ENCODE measurements at regions not wholly inside any gene's neighbourhood (a gene's known extent, or its start where the extent isn't known, plus 50 kb on each side); places are given as distances from the start of the nearest gene placed in this dataset.

DNA sequence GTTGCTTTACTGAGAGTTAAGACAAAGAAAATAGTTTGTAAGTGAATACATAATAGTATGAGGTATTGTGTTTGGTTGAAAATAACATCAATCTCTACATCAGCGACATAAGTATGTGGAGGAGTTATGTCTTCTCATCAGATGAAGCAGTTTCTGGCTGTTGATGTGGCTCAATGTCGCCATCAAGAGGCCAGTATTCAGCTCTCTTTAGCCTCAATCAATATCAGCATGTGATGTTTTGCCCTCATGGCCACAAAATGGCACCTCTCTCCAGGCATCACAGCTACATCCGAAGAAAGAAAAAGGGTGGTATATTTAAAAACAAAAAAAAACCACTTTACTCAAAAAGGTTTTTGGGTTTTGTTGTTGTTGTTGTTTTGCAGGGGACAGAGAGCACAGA lies 302.3 kb upstream of the TMEM132C start:
- Histone ChIP-seq H4K20me1 (replicated peaks; ENCODE audit: control insufficient read depth, extremely low read depth, insufficient read depth, low read length) (no peaks in the 10 kb centered on the region), H3K9ac (replicated peaks; ENCODE audit: extremely low read depth, insufficient read depth, low read length) (no peak overlapping the region), H3K9me1 (replicated peaks; ENCODE audit: control insufficient read depth, extremely low read depth, insufficient read depth, low read length) (no peaks in the 10 kb centered on the region), H3K4me3 (replicated peaks in 1 of 3; ENCODE audit: insufficient read depth in 1 of 3, low read depth in 1 of 3, low read length in 3 of 3) (no peak overlapping the region), H3K79me2 (ENCODE audit: control insufficient read depth, insufficient read depth, low read length) (no peaks in the 10 kb centered on the region), H3K36me3 (ENCODE audit: control insufficient read depth in 2 of 2, extremely low read depth in 1 of 2, insufficient read depth in 2 of 2, low read length in 2 of 2) (no peaks in the 10 kb centered on the region), H3K27me3 (ENCODE audit: control insufficient read depth in 2 of 2, insufficient read depth in 2 of 2, low read length in 2 of 2) (no peaks in the 10 kb centered on the region), H3K27ac (ENCODE audit: insufficient read depth, low read depth, low read length) (no peak overlapping the region), H3K4me2 (ENCODE audit: insufficient read depth, low read length) (no peak overlapping the region), H3K4me1 (ENCODE audit: control insufficient read depth, extremely low read depth, insufficient read depth, low read length) (no peaks in the 10 kb centered on the region), H3K9me3 (replicated peaks; ENCODE audit: control insufficient read depth, insufficient read depth, low read length) (peaks cover 6% of the 10 kb centered on the region), H2AFZ (ENCODE audit: low read depth, low read length) (no peak overlapping the region)
- intact Hi-C loops (cut with micrococcal nuclease) (no loop called here), dilution Hi-C loops (cut with MboI; ENCODE audit: extremely low pct_ligation_motif_present, low sequenced_read_pairs) (no loop called here)
- ChIA-PET CTCF (no interaction called here), POLR2A (no interaction called here)
- FAIRE-seq (no peak), DNase-seq (ENCODE audit: low read depth, low spot score) (no peak)
- TF ChIP-seq POLR2AphosphoS5 (IDR thresholded peaks at IDR 0.05; ENCODE audit: insufficient read depth, low read depth, low read length) (no peak), POLR2A (IDR thresholded peaks at IDR 0.05; ENCODE audit: low read depth, low read length) (no peak), GATA2 (IDR thresholded peaks at IDR 0.05; ENCODE audit: insufficient read depth, insufficient read length, low read depth, low read length) (no peak), FOS (IDR thresholded peaks at IDR 0.05; ENCODE audit: borderline replicate concordance, insufficient read depth, low read length) (no peak), JUN (IDR thresholded peaks at IDR 0.05; ENCODE audit: borderline replicate concordance, insufficient read depth, insufficient read length, low read depth) (no peak), MYC (IDR thresholded peaks at IDR 0.05; ENCODE audit: low read depth, low read length) (no peak), EZH2 (IDR thresholded peaks at IDR 0.05; ENCODE audit: borderline replicate concordance, low read depth, low read length, severe bottlenecking) (no peak)
- TF ChIP-seq, protein P1, sequence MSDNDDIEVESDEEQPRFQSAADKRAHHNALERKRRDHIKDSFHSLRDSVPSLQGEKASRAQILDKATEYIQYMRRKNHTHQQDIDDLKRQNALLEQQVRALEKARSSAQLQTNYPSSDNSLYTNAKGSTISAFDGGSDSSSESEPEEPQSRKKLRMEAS (IDR thresholded peaks at IDR 0.05; ENCODE audit: insufficient read depth, insufficient read length): no peak
- TF ChIP-seq, protein P2, sequence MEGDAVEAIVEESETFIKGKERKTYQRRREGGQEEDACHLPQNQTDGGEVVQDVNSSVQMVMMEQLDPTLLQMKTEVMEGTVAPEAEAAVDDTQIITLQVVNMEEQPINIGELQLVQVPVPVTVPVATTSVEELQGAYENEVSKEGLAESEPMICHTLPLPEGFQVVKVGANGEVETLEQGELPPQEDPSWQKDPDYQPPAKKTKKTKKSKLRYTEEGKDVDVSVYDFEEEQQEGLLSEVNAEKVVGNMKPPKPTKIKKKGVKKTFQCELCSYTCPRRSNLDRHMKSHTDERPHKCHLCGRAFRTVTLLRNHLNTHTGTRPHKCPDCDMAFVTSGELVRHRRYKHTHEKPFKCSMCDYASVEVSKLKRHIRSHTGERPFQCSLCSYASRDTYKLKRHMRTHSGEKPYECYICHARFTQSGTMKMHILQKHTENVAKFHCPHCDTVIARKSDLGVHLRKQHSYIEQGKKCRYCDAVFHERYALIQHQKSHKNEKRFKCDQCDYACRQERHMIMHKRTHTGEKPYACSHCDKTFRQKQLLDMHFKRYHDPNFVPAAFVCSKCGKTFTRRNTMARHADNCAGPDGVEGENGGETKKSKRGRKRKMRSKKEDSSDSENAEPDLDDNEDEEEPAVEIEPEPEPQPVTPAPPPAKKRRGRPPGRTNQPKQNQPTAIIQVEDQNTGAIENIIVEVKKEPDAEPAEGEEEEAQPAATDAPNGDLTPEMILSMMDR (IDR thresholded peaks at IDR 0.05; ENCODE audit: extremely low read depth in 1 of 2, insufficient read depth in 1 of 2, low read depth in 1 of 2, low read length in 2 of 2): no peak
- BruUV-seq (replicated peaks): no TSS peak

All from endothelial cell of umbilical vein (primary cell).